ENCODE measurements at regions not wholly inside any gene's neighbourhood (a gene's known extent, or its start where the extent isn't known, plus 50 kb on each side); places are given as distances from the start of the nearest gene placed in this dataset.

GRCh38 chr7:96789914-96790313, 80.3 kb upstream of the SEM1 start:
- TF ChIP-seq CTCF (IDR thresholded peaks at IDR 0.05) (no peak), POLR2A (IDR thresholded peaks at IDR 0.05) (no peak)
